Erythroblast (primary cell): ENCODE measurements at regions not wholly inside any gene's neighbourhood (a gene's known extent, or its start where the extent isn't known, plus 50 kb on each side); places are given as distances from the start of the nearest gene placed in this dataset.

ENCODE experiments used
- GATA1 ChIP-seq: IDR thresholded peaks from 2 replicates; pipeline ENCODE4 v1.6.1; 2011; ENCODE audit warnings: low read depth, mild to moderate bottlenecking, control low read depth, low read length, moderate library complexity
- POLR2A ChIP-seq: IDR thresholded peaks from 2 replicates; pipeline ENCODE4 v1.6.1; 2011; ENCODE audit warnings: mild to moderate bottlenecking, low read length

- TF ChIP-seq POLR2A (no peak), GATA1 (no peak)
These were observed 165.8 kb upstream of the CTTNBP2NL start for GRCh38 chr1:112230232-112230631.
